ENCODE measurements at regions not wholly inside any gene's neighbourhood (a gene's known extent, or its start where the extent isn't known, plus 50 kb on each side); places are given as distances from the start of the nearest gene placed in this dataset.

GRCh38 chr3:96755519-96755918 is 58.9 kb upstream of the EPHA6 start:
- no peak for DNase-seq (ENCODE audit: low read depth)
- in situ Hi-C loops (cut with HindIII; ENCODE audit: low pct_unique_long_range_greater_than_20kb, low sequenced_read_pairs), result no loop called here

- no peak for DNase-seq (ENCODE audit: low read depth)
- in situ Hi-C loops (cut with HindIII; ENCODE audit: low pct_unique_long_range_greater_than_20kb, low sequenced_read_pairs), result no loop called here
Observed at GRCh38 chr3:96756516-96756915, 57.9 kb upstream of the EPHA6 start.

- DNase-seq (ENCODE audit: low read depth), result no peak
- in situ Hi-C loops (cut with HindIII; ENCODE audit: low pct_unique_long_range_greater_than_20kb, low sequenced_read_pairs), result no loop called here
Observed at GRCh38 chr3:96760956-96761355, 53.4 kb upstream of the EPHA6 start.

All from Caki2 (cell line).